ENCODE measurements at regions not wholly inside any gene's neighbourhood (a gene's known extent, or its start where the extent isn't known, plus 50 kb on each side); places are given as distances from the start of the nearest gene placed in this dataset.
"Not testable (repeated sequence)": the region's sequence is repeated elsewhere in the genome, so short reads cannot be mapped to it uniquely, and the experiment has no call there.

- no peak overlapping the region for H3K4me3 ChIP-seq (ENCODE audit: low read length)
- TF ChIP-seq CTCF (conservative IDR thresholded peaks at IDR 0.05; ENCODE audit: low read length) = no peak
- peak; percentile 28 for DNase-seq (ENCODE audit: low read depth)
Observed at GRCh38 chr18:68176901-68177300, 538.0 kb downstream of the TMX3 start.

- no peak overlapping the region for H3K4me3 ChIP-seq (ENCODE audit: low read length)
- DNase-seq (ENCODE audit: low read depth) = no peak
- TF ChIP-seq CTCF (conservative IDR thresholded peaks at IDR 0.05; ENCODE audit: low read length) = no peak
Observed at GRCh38 chr18:68172842-68173549, 541.9 kb downstream of the TMX3 start.

GRCh38 chr18:68164909-68165308 is 550.0 kb downstream of the TMX3 start:
- no peak overlapping the region for H3K4me3 ChIP-seq (ENCODE audit: low read length)
- TF ChIP-seq CTCF (conservative IDR thresholded peaks at IDR 0.05; ENCODE audit: low read length) = no peak
- DNase-seq (ENCODE audit: low read depth) = no peak

GRCh38 chr18:68153821-68154220 is 561.1 kb downstream of the TMX3 start:
- not testable (repeated sequence) for DNase-seq (ENCODE audit: low read depth); H3K4me3 ChIP-seq (ENCODE audit: low read length)

- no peak overlapping the region for H3K4me3 ChIP-seq (ENCODE audit: low read length)
- TF ChIP-seq CTCF (conservative IDR thresholded peaks at IDR 0.05; ENCODE audit: low read length) = no peak
- no peak for DNase-seq (ENCODE audit: low read depth)
Observed at GRCh38 chr18:68152770-68153169, 562.1 kb downstream of the TMX3 start.

- TF ChIP-seq CTCF (conservative IDR thresholded peaks at IDR 0.05; ENCODE audit: low read length) = no peak
- H3K4me3 ChIP-seq (ENCODE audit: low read length) = no peak overlapping the region
- DNase-seq (ENCODE audit: low read depth) = no peak
Observed at GRCh38 chr18:68150961-68151360, 563.9 kb downstream of the TMX3 start.

GRCh38 chr18:68148863-68149262 is 566.0 kb downstream of the TMX3 start:
- TF ChIP-seq CTCF (conservative IDR thresholded peaks at IDR 0.05; ENCODE audit: low read length) = no peak
- DNase-seq (ENCODE audit: low read depth) = no peak
- no peak overlapping the region for H3K4me3 ChIP-seq (ENCODE audit: low read length)
